ENCODE measurements at regions not wholly inside any gene's neighbourhood (a gene's known extent, or its start where the extent isn't known, plus 50 kb on each side); places are given as distances from the start of the nearest gene placed in this dataset.

GRCh38 chr6:168726312-168726856 lies 285.4 kb downstream of the SMOC2 start:
- TF ChIP-seq CTCF (IDR thresholded peaks at IDR 0.05; ENCODE audit: low read depth, low read length) = no peak
- H3K4me3 ChIP-seq (ENCODE audit: low read depth, low read length) = no peak overlapping the region

DNA sequence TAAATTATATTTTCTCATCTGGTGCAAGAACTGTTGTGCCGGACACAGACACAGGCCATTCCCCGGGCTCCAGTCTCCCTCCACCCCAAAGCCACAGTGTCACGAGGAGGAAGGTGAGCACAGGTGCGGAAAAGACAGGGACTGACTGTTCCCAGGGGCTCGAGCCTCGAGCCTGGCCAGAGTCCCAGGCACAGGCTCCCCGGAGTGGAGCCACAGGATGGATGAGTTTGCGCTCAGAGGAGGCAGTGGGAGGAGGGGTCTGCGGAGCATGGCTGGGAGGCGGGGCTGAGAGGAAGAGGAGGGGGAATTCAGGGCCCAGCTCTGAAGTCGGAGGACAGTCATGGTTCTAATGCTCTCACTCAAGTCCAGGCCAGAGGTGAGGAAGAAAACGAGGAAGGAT lies 284.8 kb downstream of the SMOC2 start:
- no peak for TF ChIP-seq CTCF (IDR thresholded peaks at IDR 0.05; ENCODE audit: low read depth, low read length)
- no peak overlapping the region for H3K4me3 ChIP-seq (ENCODE audit: low read depth, low read length)

GRCh38 chr6:168724669-168725570 lies 283.9 kb downstream of the SMOC2 start:
- no peak for TF ChIP-seq CTCF (IDR thresholded peaks at IDR 0.05; ENCODE audit: low read depth, low read length)
- H3K4me3 ChIP-seq (ENCODE audit: low read depth, low read length) = no peak overlapping the region

GRCh38 chr6:168724033-168724432 lies 283.0 kb downstream of the SMOC2 start:
- no peak for TF ChIP-seq CTCF (IDR thresholded peaks at IDR 0.05; ENCODE audit: low read depth, low read length)

GRCh38 chr6:168722397-168722796 lies 281.4 kb downstream of the SMOC2 start:
- no peak overlapping the region for H3K4me3 ChIP-seq (ENCODE audit: low read depth, low read length)
- no peak for TF ChIP-seq CTCF (IDR thresholded peaks at IDR 0.05; ENCODE audit: low read depth, low read length)

More at GRCh38 chr6:168724033-168724432, 283.0 kb downstream of the SMOC2 start:
- no peak overlapping the region for H3K4me3 ChIP-seq (ENCODE audit: low read depth, low read length)

GRCh38 chr6:168721571-168721970 lies 280.6 kb downstream of the SMOC2 start:
- H3K4me3 ChIP-seq (ENCODE audit: low read depth, low read length) = no peak overlapping the region
- no peak for TF ChIP-seq CTCF (IDR thresholded peaks at IDR 0.05; ENCODE audit: low read depth, low read length)

DNA sequence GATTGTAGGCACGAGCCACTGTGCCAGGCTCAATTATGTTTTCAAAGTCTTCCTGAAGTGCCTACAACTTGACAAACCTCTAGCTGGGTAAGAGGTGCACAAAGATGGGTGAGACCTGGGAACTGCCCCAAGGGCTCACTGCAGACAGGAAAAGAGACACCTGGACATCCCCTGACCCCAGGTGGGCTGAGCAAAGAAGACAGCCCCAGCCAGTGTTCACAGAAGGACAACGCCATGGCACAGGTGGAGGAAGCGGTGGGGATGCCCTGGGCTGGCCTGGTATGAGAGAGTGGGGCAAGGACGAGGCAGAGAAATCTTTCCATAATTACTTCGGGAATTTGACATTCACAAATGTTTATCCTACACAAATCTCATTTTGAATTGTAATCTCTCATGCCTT lies 278.9 kb downstream of the SMOC2 start:
- no peak for TF ChIP-seq CTCF (IDR thresholded peaks at IDR 0.05; ENCODE audit: low read depth, low read length)
- no peak overlapping the region for H3K4me3 ChIP-seq (ENCODE audit: low read depth, low read length)
